Endothelial cell of umbilical vein (primary cell): ENCODE measurements at regions not wholly inside any gene's neighbourhood (a gene's known extent, or its start where the extent isn't known, plus 50 kb on each side); places are given as distances from the start of the nearest gene placed in this dataset.
"Not testable (repeated sequence)": the region's sequence is repeated elsewhere in the genome, so short reads cannot be mapped to it uniquely, and the experiment has no call there.

Experiments used
- BruUV-seq: library from RNA; stranded (reverse); fragments of 400-500 nt; replicated peaks from 2 replicates; lab custom pipeline; 2021; lab: Mats Ljungman, UMichigan
- CTCF ChIA-PET: fragments of 300-600, 350-600 bp; sonication (Branson Sonifier 250); formaldehyde crosslinking; loops from one replicate; lab custom pipeline; 2021; ENCODE audit warnings: antibody characterized with exemption, inconsistent platforms; lab: Charles Lee
- POLR2A ChIA-PET: fragments of 300-600, 350-600 bp; sonication (Branson Sonifier 250); formaldehyde crosslinking; loops from one replicate; lab custom pipeline; 2021; ENCODE audit warnings: antibody characterized with exemption, inconsistent platforms; lab: Charles Lee
- DNase-seq: peaks from one replicate; pipeline ENCODE4 v3.0.0-alpha.2; 2011; ENCODE audit warnings: low read depth, low spot score
- FAIRE-seq: peaks from 2 replicates; lab custom pipeline; 2011; peaks lifted over from hg19 to GRCh38; lab: Jason Lieb, UNC
- H2AFZ ChIP-seq: 2 replicates; pipeline ENCODE4 v1.6.0; 2012; ENCODE audit warnings: low read depth, low read length, control low read depth, inconsistent platforms
- H3K27ac ChIP-seq: 2 replicates; pipeline ENCODE4 v1.5.1; 2011; ENCODE audit warnings: low read depth, mild to moderate bottlenecking, control low read depth, low read length, moderate library complexity; ENCODE audit not compliant: insufficient read depth
- H3K27me3 ChIP-seq, 2 experiments: 2 replicates each; pipeline versions ENCODE4 v1.6.0 to v1.6.1; 2011; ENCODE audit warnings: low read length in 2 of 2, mixed read lengths in 1 of 2; ENCODE audit not compliant: control insufficient read depth in 2 of 2, insufficient read depth in 2 of 2
- H3K36me3 ChIP-seq, 2 experiments: 2 replicates in 1 of 2; 3 replicates in 1 of 2; pipeline ENCODE4 v1.5.1; 2011; ENCODE audit warnings: low read length in 2 of 2, mild to moderate bottlenecking in 1 of 2, moderate library complexity in 1 of 2; ENCODE audit not compliant: control insufficient read depth in 2 of 2, insufficient read depth in 2 of 2; ENCODE audit errors: extremely low read depth in 1 of 2
- H3K4me1 ChIP-seq: 3 replicates; pipeline ENCODE4 v1.5.1; 2011; ENCODE audit warnings: mild to moderate bottlenecking, low read length; ENCODE audit not compliant: control insufficient read depth, insufficient read depth; ENCODE audit errors: extremely low read depth
- H3K4me2 ChIP-seq: 2 replicates; pipeline ENCODE4 v1.6.1; 2011; ENCODE audit warnings: low read length, control low read depth, mixed read lengths; ENCODE audit not compliant: insufficient read depth
- H3K4me3 ChIP-seq, 3 experiments: fragments of 200-600 bp in 1 of 3; sonication (generic), shearing (Covaris generic) in 1 of 3; replicated peaks in 1 of 3; 2 replicates each; pipeline ENCODE4 v1.5.1; 2011 to 2016; ENCODE audit warnings: control low read depth in 3 of 3, low read length in 3 of 3, mild to moderate bottlenecking in 2 of 3, inconsistent platforms in 1 of 3, low read depth in 1 of 3, moderate library complexity in 1 of 3; ENCODE audit not compliant: insufficient read depth in 1 of 3
- H3K79me2 ChIP-seq: 2 replicates; pipeline ENCODE4 v1.6.0; 2012; ENCODE audit warnings: low read length, inconsistent platforms; ENCODE audit not compliant: control insufficient read depth, insufficient read depth
- H3K9ac ChIP-seq: replicated peaks from 2 replicates; pipeline ENCODE3; 2011; ENCODE audit warnings: low read length, control low read depth; ENCODE audit not compliant: insufficient read depth; ENCODE audit errors: extremely low read depth
- H3K9me1 ChIP-seq: replicated peaks from 3 replicates; pipeline ENCODE4 v1.6.0; 2011; ENCODE audit warnings: mild to moderate bottlenecking, low read length; ENCODE audit not compliant: control insufficient read depth, insufficient read depth; ENCODE audit errors: extremely low read depth
- H3K9me3 ChIP-seq: replicated peaks from 2 replicates; pipeline ENCODE4 v1.5.1; 2012; ENCODE audit warnings: low read length, inconsistent platforms; ENCODE audit not compliant: control insufficient read depth, insufficient read depth
- H4K20me1 ChIP-seq: replicated peaks from 2 replicates; pipeline ENCODE3; 2011; ENCODE audit warnings: mild to moderate bottlenecking, low read length; ENCODE audit not compliant: control insufficient read depth, insufficient read depth; ENCODE audit errors: extremely low read depth
- EZH2 ChIP-seq: IDR thresholded peaks from 2 replicates; pipeline ENCODE4 v1.6.1; 2012; ENCODE audit warnings: borderline replicate concordance, low read depth, mild to moderate bottlenecking, moderate library complexity, low read length, inconsistent platforms; ENCODE audit not compliant: severe bottlenecking
- FOS ChIP-seq: IDR thresholded peaks from 2 replicates; pipeline ENCODE4 v1.6.1; 2011; ENCODE audit warnings: mild to moderate bottlenecking, low read length, moderate library complexity, borderline replicate concordance; ENCODE audit not compliant: insufficient read depth
- GATA2 ChIP-seq: IDR thresholded peaks from 2 replicates; pipeline ENCODE4 v1.7.0; 2011; ENCODE audit warnings: low read depth, mild to moderate bottlenecking, moderate library complexity, mixed read lengths, low read length; ENCODE audit not compliant: insufficient read length, insufficient read depth
- JUN ChIP-seq: IDR thresholded peaks from 2 replicates; pipeline ENCODE4 v1.6.1; 2011; ENCODE audit warnings: borderline replicate concordance, low read depth; ENCODE audit not compliant: insufficient read length, insufficient read depth
- MYC ChIP-seq: IDR thresholded peaks from one replicate; pipeline ENCODE4 v1.6.1; 2011; ENCODE audit warnings: mild to moderate bottlenecking, low read depth, low read length
- POLR2A ChIP-seq: IDR thresholded peaks from 2 replicates; pipeline ENCODE4 v1.6.1; 2012; ENCODE audit warnings: low read depth, mild to moderate bottlenecking, control low read depth, low read length
- POLR2AphosphoS5 ChIP-seq: IDR thresholded peaks from 2 replicates; pipeline ENCODE4 v1.6.1; 2012; ENCODE audit warnings: low read depth, mild to moderate bottlenecking, control low read depth, low read length, moderate library complexity; ENCODE audit not compliant: insufficient read depth
- dilution Hi-C: fragments of 300-500 bp; cut with MboI; formaldehyde crosslinking; loops from one replicate; pipeline ENCODE4 v1.15.0; 2019; ENCODE audit warnings: low sequenced_read_pairs; ENCODE audit not compliant: extremely low pct_ligation_motif_present
- intact Hi-C: fragments of 100-400 bp; cut with micrococcal nuclease; formaldehyde crosslinking; loops from one replicate; pipeline ENCODE4 v1.10.0; 2022
- TF ChIP-seq, protein P1 (sequence below): IDR thresholded peaks from 2 replicates; pipeline ENCODE4 v1.6.1; 2011; ENCODE audit not compliant: insufficient read depth, insufficient read length
- TF ChIP-seq, protein P2 (sequence below), 2 donors: IDR thresholded peaks; 1 replicate in 1 of 2; 2 replicates in 1 of 2; pipeline ENCODE4 v1.5.1; 2011; ENCODE audit warnings: low read length in 2 of 2, mild to moderate bottlenecking in 2 of 2, moderate library complexity in 2 of 2, control low read depth in 1 of 2, inconsistent platforms in 1 of 2, low read depth in 1 of 2; ENCODE audit not compliant: insufficient read depth in 1 of 2; ENCODE audit errors: extremely low read depth in 1 of 2

GRCh38 chr12:13900718-13901117 is 80.7 kb downstream of the GRIN2B start:
- dilution Hi-C loops (no loop called here), intact Hi-C loops (no loop called here)
- no peak overlapping the region for H3K4me2 ChIP-seq
- BruUV-seq = no TSS peak
- H4K20me1 ChIP-seq = no peaks in the 10 kb centered on the region
- no peak overlapping the region for H3K9ac ChIP-seq
- no peaks in the 10 kb centered on the region for H3K79me2 ChIP-seq
- DNase-seq = no peak
- ChIA-PET CTCF (no interaction called here), POLR2A (no interaction called here)
- no peaks in the 10 kb centered on the region for H3K27me3 ChIP-seq
- no peak for TF ChIP-seq EZH2
- TF ChIP-seq, protein P1, sequence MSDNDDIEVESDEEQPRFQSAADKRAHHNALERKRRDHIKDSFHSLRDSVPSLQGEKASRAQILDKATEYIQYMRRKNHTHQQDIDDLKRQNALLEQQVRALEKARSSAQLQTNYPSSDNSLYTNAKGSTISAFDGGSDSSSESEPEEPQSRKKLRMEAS = no peak
- TF ChIP-seq MYC = no peak
- TF ChIP-seq GATA2 = no peak
- TF ChIP-seq POLR2A = no peak
- no peak for TF ChIP-seq POLR2AphosphoS5
- TF ChIP-seq, protein P2, sequence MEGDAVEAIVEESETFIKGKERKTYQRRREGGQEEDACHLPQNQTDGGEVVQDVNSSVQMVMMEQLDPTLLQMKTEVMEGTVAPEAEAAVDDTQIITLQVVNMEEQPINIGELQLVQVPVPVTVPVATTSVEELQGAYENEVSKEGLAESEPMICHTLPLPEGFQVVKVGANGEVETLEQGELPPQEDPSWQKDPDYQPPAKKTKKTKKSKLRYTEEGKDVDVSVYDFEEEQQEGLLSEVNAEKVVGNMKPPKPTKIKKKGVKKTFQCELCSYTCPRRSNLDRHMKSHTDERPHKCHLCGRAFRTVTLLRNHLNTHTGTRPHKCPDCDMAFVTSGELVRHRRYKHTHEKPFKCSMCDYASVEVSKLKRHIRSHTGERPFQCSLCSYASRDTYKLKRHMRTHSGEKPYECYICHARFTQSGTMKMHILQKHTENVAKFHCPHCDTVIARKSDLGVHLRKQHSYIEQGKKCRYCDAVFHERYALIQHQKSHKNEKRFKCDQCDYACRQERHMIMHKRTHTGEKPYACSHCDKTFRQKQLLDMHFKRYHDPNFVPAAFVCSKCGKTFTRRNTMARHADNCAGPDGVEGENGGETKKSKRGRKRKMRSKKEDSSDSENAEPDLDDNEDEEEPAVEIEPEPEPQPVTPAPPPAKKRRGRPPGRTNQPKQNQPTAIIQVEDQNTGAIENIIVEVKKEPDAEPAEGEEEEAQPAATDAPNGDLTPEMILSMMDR (IDR thresholded peaks at IDR 0.05; ENCODE audit: extremely low read depth in 1 of 2, insufficient read depth in 1 of 2, low read depth in 1 of 2, low read length in 2 of 2) = no peak
- TF ChIP-seq JUN = no peak
- TF ChIP-seq FOS = no peak
- no peak overlapping the region for H3K27ac ChIP-seq
- H3K36me3 ChIP-seq = no peaks in the 10 kb centered on the region
- H3K4me3 ChIP-seq = no peak overlapping the region
- no peak overlapping the region for H2AFZ ChIP-seq
- H3K9me1 ChIP-seq = no peaks in the 10 kb centered on the region
- no peak for FAIRE-seq
- H3K9me3 ChIP-seq = no peaks in the 10 kb centered on the region
- no peaks in the 10 kb centered on the region for H3K4me1 ChIP-seq

- H3K79me2 ChIP-seq, BruUV-seq, H3K4me2 ChIP-seq, H3K4me3 ChIP-seq, dilution Hi-C loops, POLR2A ChIA-PET, CTCF ChIA-PET, H3K36me3 ChIP-seq, FAIRE-seq, H3K27ac ChIP-seq, DNase-seq, H3K9me3 ChIP-seq, H4K20me1 ChIP-seq, H3K4me1 ChIP-seq, H3K9me1 ChIP-seq, intact Hi-C loops, H2AFZ ChIP-seq, H3K27me3 ChIP-seq, H3K9ac ChIP-seq: not testable (repeated sequence)
Measured at GRCh38 chr12:13898387-13898786, 83.0 kb downstream of the GRIN2B start.
